22Rv1 (cell line): ENCODE measurements at regions not wholly inside any gene's neighbourhood (a gene's known extent, or its start where the extent isn't known, plus 50 kb on each side); places are given as distances from the start of the nearest gene placed in this dataset.

Experiments used
- ZFX ChIP-seq: fragments of 450-650 bp; IDR thresholded peaks from 2 replicates; pipeline ENCODE4 v1.6.1; 2017; ENCODE audit warnings: antibody characterized with exemption, borderline replicate concordance
- TF ChIP-seq, protein P1 (sequence below): fragments of 450-650 bp; IDR thresholded peaks from 2 replicates; pipeline ENCODE4 v1.5.1; 2017; ENCODE audit warnings: mild to moderate bottlenecking

DNA sequence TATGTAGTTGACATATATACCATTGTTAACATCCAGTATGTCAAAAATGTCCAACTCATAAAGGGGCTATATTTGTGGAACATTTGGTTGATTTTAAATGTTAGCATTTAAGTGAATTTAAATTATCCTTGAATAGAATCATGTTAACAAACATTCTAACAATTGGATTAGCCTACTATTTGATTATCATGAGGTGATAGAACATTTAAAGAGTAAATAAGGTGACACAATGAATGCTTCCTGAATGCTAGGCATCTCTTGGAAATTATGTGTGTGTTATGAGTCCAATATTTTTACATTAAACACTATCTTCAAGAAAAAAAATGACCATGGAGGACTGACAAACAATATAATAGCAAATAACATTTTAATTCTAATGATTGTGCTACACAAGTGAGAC, 901.9 kb upstream of the AGA start:
- TF ChIP-seq, protein P1, sequence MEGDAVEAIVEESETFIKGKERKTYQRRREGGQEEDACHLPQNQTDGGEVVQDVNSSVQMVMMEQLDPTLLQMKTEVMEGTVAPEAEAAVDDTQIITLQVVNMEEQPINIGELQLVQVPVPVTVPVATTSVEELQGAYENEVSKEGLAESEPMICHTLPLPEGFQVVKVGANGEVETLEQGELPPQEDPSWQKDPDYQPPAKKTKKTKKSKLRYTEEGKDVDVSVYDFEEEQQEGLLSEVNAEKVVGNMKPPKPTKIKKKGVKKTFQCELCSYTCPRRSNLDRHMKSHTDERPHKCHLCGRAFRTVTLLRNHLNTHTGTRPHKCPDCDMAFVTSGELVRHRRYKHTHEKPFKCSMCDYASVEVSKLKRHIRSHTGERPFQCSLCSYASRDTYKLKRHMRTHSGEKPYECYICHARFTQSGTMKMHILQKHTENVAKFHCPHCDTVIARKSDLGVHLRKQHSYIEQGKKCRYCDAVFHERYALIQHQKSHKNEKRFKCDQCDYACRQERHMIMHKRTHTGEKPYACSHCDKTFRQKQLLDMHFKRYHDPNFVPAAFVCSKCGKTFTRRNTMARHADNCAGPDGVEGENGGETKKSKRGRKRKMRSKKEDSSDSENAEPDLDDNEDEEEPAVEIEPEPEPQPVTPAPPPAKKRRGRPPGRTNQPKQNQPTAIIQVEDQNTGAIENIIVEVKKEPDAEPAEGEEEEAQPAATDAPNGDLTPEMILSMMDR = no peak
- no peak for TF ChIP-seq ZFX
